ENCODE measurements at regions not wholly inside any gene's neighbourhood (a gene's known extent, or its start where the extent isn't known, plus 50 kb on each side); places are given as distances from the start of the nearest gene placed in this dataset.

GRCh38 chr6:30265181-30265580 lies 52.0 kb upstream of the TRIM26 start:
- TF ChIP-seq GABPA (IDR thresholded peaks at IDR 0.05; ENCODE audit: low read depth) (no peak), CTCF (IDR thresholded peaks at IDR 0.05; ENCODE audit: insufficient read depth, low read length) (no peak), SPI1 (IDR thresholded peaks at IDR 0.05; ENCODE audit: borderline replicate concordance, low read depth) (no peak), REST (IDR thresholded peaks at IDR 0.05; ENCODE audit: insufficient replicate concordance, low read depth) (no peak), POLR2AphosphoS5 (IDR thresholded peaks at IDR 0.05; ENCODE audit: low read depth) (no peak)
- no peak overlapping the region for H3K4me3 ChIP-seq (replicated peaks; ENCODE audit: insufficient read depth, low read length)
- H3K27me3 ChIP-seq (ENCODE audit: insufficient read depth, poor library complexity, severe bottlenecking) = peaks cover 12% of the 10 kb centered on the region
- no peak overlapping the region for H3K27ac ChIP-seq (replicated peaks)
- DNase-seq (ENCODE audit: low read depth in 1 of 2, low spot score in 1 of 2) = no peak

GRCh38 chr6:30264743-30265142 lies 51.5 kb upstream of the TRIM26 start:
- H3K27me3 ChIP-seq (ENCODE audit: insufficient read depth, poor library complexity, severe bottlenecking) = peaks cover 17% of the 10 kb centered on the region
- no peak for TF ChIP-seq SPI1 (IDR thresholded peaks at IDR 0.05; ENCODE audit: borderline replicate concordance, low read depth)
- no peak for TF ChIP-seq GABPA (IDR thresholded peaks at IDR 0.05; ENCODE audit: low read depth)
- no peak for TF ChIP-seq POLR2AphosphoS5 (IDR thresholded peaks at IDR 0.05; ENCODE audit: low read depth)
- TF ChIP-seq CTCF (IDR thresholded peaks at IDR 0.05; ENCODE audit: insufficient read depth, low read length) = no peak
- TF ChIP-seq REST (IDR thresholded peaks at IDR 0.05; ENCODE audit: insufficient replicate concordance, low read depth) = no peak
- H3K27ac ChIP-seq (replicated peaks) = no peak overlapping the region
- no peak for DNase-seq (ENCODE audit: low read depth in 1 of 2, low spot score in 1 of 2)
- no peak overlapping the region for H3K4me3 ChIP-seq (replicated peaks; ENCODE audit: insufficient read depth, low read length)

GRCh38 chr6:30263734-30264133 lies 50.5 kb upstream of the TRIM26 start:
- TF ChIP-seq POLR2AphosphoS5 (IDR thresholded peaks at IDR 0.05; ENCODE audit: low read depth) = no peak
- no peak for TF ChIP-seq REST (IDR thresholded peaks at IDR 0.05; ENCODE audit: insufficient replicate concordance, low read depth)
- TF ChIP-seq CTCF (IDR thresholded peaks at IDR 0.05; ENCODE audit: insufficient read depth, low read length) = no peak
- no peak for TF ChIP-seq GABPA (IDR thresholded peaks at IDR 0.05; ENCODE audit: low read depth)
- TF ChIP-seq SPI1 (IDR thresholded peaks at IDR 0.05; ENCODE audit: borderline replicate concordance, low read depth) = no peak
- H3K4me3 ChIP-seq (replicated peaks; ENCODE audit: insufficient read depth, low read length) = no peak overlapping the region
- H3K27ac ChIP-seq (replicated peaks) = no peak overlapping the region
- DNase-seq (ENCODE audit: low read depth in 1 of 2, low spot score in 1 of 2) = no peak
- H3K27me3 ChIP-seq (ENCODE audit: insufficient read depth, poor library complexity, severe bottlenecking) = peaks cover 27% of the 10 kb centered on the region
